Upper lobe of right lung (tissue), 1 donor: ENCODE measurements at regions not wholly inside any gene's neighbourhood (a gene's known extent, or its start where the extent isn't known, plus 50 kb on each side); places are given as distances from the start of the nearest gene placed in this dataset.

Experiments used
- ATAC-seq: fragments of 200-7000 bp; cut with Tn5 transposase; one replicate; pipeline ENCODE4 v1.9.1; 2020; ENCODE audit warnings: mild to moderate bottlenecking, moderate library complexity
- DNase-seq: peaks from one replicate; pipeline ENCODE4 v3.0.0-alpha.2; 2020
- H3K27ac ChIP-seq: fragments of 200-600 bp; one replicate; pipeline ENCODE4 v1.8.0; 2022
- H3K27me3 ChIP-seq: fragments of 200-600 bp; one replicate; pipeline ENCODE4 v1.8.0; 2022; ENCODE audit warnings: mild to moderate bottlenecking
- H3K36me3 ChIP-seq: fragments of 200-600 bp; one replicate; pipeline ENCODE4 v1.8.0; 2022
- H3K4me1 ChIP-seq: fragments of 200-600 bp; one replicate; pipeline ENCODE4 v1.8.0; 2022
- H3K4me3 ChIP-seq: fragments of 200-600 bp; one replicate; pipeline ENCODE4 v1.8.0; 2022; ENCODE audit warnings: mild to moderate bottlenecking
- H3K9me3 ChIP-seq: fragments of 200-600 bp; one replicate; pipeline ENCODE4 v1.8.0; 2022
- CTCF ChIP-seq: fragments of 200-600 bp; IDR thresholded peaks from one replicate; pipeline ENCODE4 v1.8.0; 2022; ENCODE audit warnings: antibody characterized with exemption
- intact Hi-C: fragments of 100-400 bp; cut with DNase I; formaldehyde crosslinking; loops from one replicate; pipeline ENCODE4 v1.11.0; 2022
- donor health status: DM: no; HTN: yes; CAD: no; lungs with severe emphysema.

GRCh38 chr18:78153362-78153761, 826.3 kb upstream of the SALL3 start:
- H3K9me3 ChIP-seq = no peaks in the 10 kb centered on the region
- H3K27ac ChIP-seq = no peak overlapping the region
- no peak overlapping the region for H3K4me3 ChIP-seq
- intact Hi-C loops = no loop called here
- no peaks in the 10 kb centered on the region for H3K27me3 ChIP-seq
- no peak for TF ChIP-seq CTCF
- no peak for DNase-seq
- no peak for ATAC-seq
- H3K36me3 ChIP-seq = no peaks in the 10 kb centered on the region
- no peaks in the 10 kb centered on the region for H3K4me1 ChIP-seq

GRCh38 chr18:78154444-78154843, 825.2 kb upstream of the SALL3 start:
- ATAC-seq = no peak
- TF ChIP-seq CTCF = no peak
- H3K36me3 ChIP-seq = no peaks in the 10 kb centered on the region
- no peaks in the 10 kb centered on the region for H3K27me3 ChIP-seq
- no peak overlapping the region for H3K4me3 ChIP-seq
- no peaks in the 10 kb centered on the region for H3K4me1 ChIP-seq
- intact Hi-C loops = no loop called here
- H3K9me3 ChIP-seq = no peaks in the 10 kb centered on the region
- no peak overlapping the region for H3K27ac ChIP-seq
- DNase-seq = no peak

- ATAC-seq = no peak
Observed at GRCh38 chr18:78154853-78155252, 824.8 kb upstream of the SALL3 start.

GRCh38 chr18:78156466-78156865, 823.2 kb upstream of the SALL3 start:
- TF ChIP-seq CTCF = no peak
- DNase-seq (no peak), ATAC-seq (no peak)
- no peak overlapping the region for H3K27ac ChIP-seq
- H3K27me3 ChIP-seq = no peaks in the 10 kb centered on the region
- no peak overlapping the region for H3K4me3 ChIP-seq
- H3K4me1 ChIP-seq = no peaks in the 10 kb centered on the region
- H3K9me3 ChIP-seq = no peaks in the 10 kb centered on the region
- intact Hi-C loops = no loop called here
- H3K36me3 ChIP-seq = no peaks in the 10 kb centered on the region

More at GRCh38 chr18:78154853-78155252, 824.8 kb upstream of the SALL3 start:
- intact Hi-C loops = no loop called here
- no peaks in the 10 kb centered on the region for H3K9me3 ChIP-seq
- DNase-seq = no peak
- no peak overlapping the region for H3K4me3 ChIP-seq
- no peaks in the 10 kb centered on the region for H3K27me3 ChIP-seq
- H3K27ac ChIP-seq = no peak overlapping the region
- no peaks in the 10 kb centered on the region for H3K36me3 ChIP-seq
- H3K4me1 ChIP-seq = no peaks in the 10 kb centered on the region
- no peak for TF ChIP-seq CTCF

- no peaks in the 10 kb centered on the region for H3K4me1 ChIP-seq
- intact Hi-C loops = no loop called here
- no peaks in the 10 kb centered on the region for H3K27me3 ChIP-seq
- H3K36me3 ChIP-seq = no peaks in the 10 kb centered on the region
- ATAC-seq = no peak
- no peak for TF ChIP-seq CTCF
- no peak overlapping the region for H3K27ac ChIP-seq
- no peak for DNase-seq
- no peaks in the 10 kb centered on the region for H3K9me3 ChIP-seq
- H3K4me3 ChIP-seq = no peak overlapping the region
Observed at GRCh38 chr18:78158943-78159342, 820.7 kb upstream of the SALL3 start.

- DNase-seq = no peak
- intact Hi-C loops = no loop called here
- TF ChIP-seq CTCF = no peak
Observed at GRCh38 chr18:78159397-78159796, 820.2 kb upstream of the SALL3 start.

More at GRCh38 chr18:78159397-78159796, 820.2 kb upstream of the SALL3 start:
- H3K27ac ChIP-seq = no peak overlapping the region
- H3K27me3 ChIP-seq = no peaks in the 10 kb centered on the region
- ATAC-seq = no peak
- H3K4me1 ChIP-seq = no peaks in the 10 kb centered on the region
- no peaks in the 10 kb centered on the region for H3K9me3 ChIP-seq
- H3K36me3 ChIP-seq = no peaks in the 10 kb centered on the region
- H3K4me3 ChIP-seq = no peak overlapping the region
